ENCODE measurements at regions not wholly inside any gene's neighbourhood (a gene's known extent, or its start where the extent isn't known, plus 50 kb on each side); places are given as distances from the start of the nearest gene placed in this dataset.

DNA sequence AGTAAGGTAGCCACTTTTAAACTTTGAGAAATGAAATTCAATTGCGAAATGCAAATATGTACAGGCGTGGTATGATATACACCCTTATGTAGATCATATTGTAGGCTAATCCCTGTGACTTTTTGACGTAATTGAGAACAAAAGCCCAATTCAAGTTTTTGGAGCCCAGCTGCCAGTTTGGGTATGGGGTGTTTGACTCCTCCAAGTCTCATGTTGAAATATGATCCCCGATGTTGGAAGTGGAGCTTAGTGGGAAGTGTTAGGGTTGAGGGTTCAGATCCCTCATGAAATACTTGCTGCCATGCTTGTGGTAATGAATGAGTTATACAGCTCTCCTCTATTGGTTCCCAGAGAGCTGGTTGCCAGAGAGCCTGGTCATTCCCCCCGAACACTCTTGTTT, 1666.8 kb downstream of the SUCLG1 start:
- TF ChIP-seq, protein P1, sequence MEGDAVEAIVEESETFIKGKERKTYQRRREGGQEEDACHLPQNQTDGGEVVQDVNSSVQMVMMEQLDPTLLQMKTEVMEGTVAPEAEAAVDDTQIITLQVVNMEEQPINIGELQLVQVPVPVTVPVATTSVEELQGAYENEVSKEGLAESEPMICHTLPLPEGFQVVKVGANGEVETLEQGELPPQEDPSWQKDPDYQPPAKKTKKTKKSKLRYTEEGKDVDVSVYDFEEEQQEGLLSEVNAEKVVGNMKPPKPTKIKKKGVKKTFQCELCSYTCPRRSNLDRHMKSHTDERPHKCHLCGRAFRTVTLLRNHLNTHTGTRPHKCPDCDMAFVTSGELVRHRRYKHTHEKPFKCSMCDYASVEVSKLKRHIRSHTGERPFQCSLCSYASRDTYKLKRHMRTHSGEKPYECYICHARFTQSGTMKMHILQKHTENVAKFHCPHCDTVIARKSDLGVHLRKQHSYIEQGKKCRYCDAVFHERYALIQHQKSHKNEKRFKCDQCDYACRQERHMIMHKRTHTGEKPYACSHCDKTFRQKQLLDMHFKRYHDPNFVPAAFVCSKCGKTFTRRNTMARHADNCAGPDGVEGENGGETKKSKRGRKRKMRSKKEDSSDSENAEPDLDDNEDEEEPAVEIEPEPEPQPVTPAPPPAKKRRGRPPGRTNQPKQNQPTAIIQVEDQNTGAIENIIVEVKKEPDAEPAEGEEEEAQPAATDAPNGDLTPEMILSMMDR (IDR thresholded peaks at IDR 0.05; ENCODE audit: borderline replicate concordance) = no peak
- no peaks in the 10 kb centered on the region for H3K36me3 ChIP-seq
- no peak overlapping the region for H3K4me3 ChIP-seq
- no peak for DNase-seq
- H3K4me1 ChIP-seq = peaks cover 7% of the 10 kb centered on the region
- H3K27me3 ChIP-seq (ENCODE audit: low read depth) = no peaks in the 10 kb centered on the region
- no peaks in the 10 kb centered on the region for H3K9me3 ChIP-seq (replicated peaks)
- intact Hi-C loops (cut with micrococcal nuclease) = no loop called here
- no peak overlapping the region for H3K27ac ChIP-seq (replicated peaks)

DNA sequence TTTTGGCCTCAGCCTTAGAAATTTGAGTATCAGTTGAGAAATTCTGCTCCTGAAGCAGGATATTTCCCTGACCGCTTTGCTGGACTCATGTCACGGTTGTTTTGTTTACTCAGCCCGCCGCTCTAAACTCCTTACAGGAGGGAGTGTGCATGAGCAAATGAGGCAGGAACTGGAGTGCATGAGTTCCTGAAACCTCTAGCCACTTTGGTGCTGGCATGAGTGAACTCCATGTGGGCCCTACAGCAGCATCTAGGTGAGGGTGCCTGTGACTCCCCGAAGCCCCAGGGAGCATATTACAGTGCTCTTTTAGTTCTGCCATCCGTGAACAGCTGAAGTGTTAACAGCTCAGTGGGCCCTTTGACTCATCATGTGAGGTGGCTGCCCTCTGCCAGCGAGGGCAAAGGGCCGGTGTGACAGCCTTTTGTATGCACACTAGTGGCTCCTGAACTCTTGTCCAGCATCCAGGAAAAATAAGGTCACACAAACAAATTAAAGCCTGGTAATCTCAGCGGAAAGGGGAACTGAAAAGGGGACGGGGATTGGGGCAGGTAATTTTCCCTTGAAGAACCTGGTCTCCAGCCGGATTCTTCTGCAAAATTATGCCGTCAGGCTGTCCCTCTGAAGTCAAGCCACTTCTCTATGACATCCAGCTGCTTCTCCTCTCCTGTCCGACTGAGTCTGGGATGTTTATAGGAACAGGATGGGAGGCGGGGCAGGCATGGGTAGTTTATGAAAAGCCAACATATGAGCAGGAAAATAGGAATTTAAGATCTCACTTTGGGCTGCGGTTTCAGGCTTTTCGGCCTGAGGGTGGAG, 1668.7 kb downstream of the SUCLG1 start:
- Histone ChIP-seq H3K4me1 (no peaks in the 10 kb centered on the region), H3K9me3 (replicated peaks) (no peaks in the 10 kb centered on the region), H3K27ac (replicated peaks) (no peak overlapping the region), H3K27me3 (ENCODE audit: low read depth) (no peaks in the 10 kb centered on the region), H3K36me3 (no peaks in the 10 kb centered on the region), H3K4me3 (no peak overlapping the region)
- no peak for DNase-seq
- TF ChIP-seq, protein P1 (IDR thresholded peaks at IDR 0.05; ENCODE audit: borderline replicate concordance) = no peak
- intact Hi-C loops (cut with micrococcal nuclease) = no loop called here

DNA sequence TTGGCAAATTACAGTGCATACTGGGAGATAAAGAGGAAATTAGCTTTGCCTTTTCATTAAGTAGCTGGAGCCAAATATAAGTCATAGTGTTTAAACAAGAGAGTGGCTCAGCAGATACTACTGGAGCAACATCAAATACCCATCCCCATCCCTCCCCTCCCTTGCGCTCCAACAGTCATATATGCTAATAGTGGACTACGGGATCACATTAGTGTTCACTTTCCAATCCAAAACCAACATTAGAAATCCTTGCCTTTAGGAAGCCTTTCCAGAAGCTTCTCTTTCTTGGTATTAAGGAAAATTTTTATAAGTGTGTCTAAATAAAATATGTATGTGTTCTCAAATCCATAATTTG, 1669.3 kb downstream of the SUCLG1 start:
- intact Hi-C loops (cut with micrococcal nuclease) = no loop called here
- TF ChIP-seq, protein P1 (IDR thresholded peaks at IDR 0.05; ENCODE audit: borderline replicate concordance) = no peak
- H3K9me3 ChIP-seq (replicated peaks) = no peaks in the 10 kb centered on the region
- DNase-seq = no peak
- no peak overlapping the region for H3K4me3 ChIP-seq
- H3K36me3 ChIP-seq = no peaks in the 10 kb centered on the region
- H3K4me1 ChIP-seq = no peaks in the 10 kb centered on the region
- H3K27me3 ChIP-seq (ENCODE audit: low read depth) = no peaks in the 10 kb centered on the region
- H3K27ac ChIP-seq (replicated peaks) = no peak overlapping the region

DNA sequence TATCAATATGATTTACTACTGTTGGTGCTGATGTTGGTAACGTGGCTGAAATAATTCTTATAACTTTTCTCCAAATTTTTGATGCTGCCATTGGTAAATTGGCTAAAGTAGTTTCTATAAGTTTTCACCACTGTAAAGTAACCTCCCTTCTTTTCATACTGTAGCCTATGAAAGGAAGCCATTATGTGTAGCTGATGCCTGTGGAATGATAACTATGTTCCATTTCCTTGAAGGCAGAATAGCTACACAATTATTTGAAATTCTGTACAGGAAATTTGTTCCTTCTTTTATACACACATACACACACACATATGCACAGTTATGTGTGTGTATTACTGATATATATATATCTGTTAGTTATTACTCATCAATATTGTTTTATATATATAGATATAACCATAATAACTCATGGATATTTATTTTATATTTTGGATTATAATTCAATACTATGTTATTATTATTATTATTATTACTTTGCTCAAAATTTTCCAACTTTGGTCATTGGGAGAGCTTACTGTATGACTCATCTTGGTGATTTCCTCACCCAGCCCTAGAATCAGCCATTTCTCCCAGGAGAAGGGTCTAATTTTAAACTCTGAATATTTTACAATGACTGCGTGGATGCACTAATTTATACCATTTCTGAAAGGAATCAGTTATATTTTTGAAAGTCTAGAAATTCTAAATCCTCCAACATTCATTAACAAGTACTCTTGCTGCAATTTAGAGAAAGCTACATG, 1677.7 kb downstream of the SUCLG1 start:
- H3K36me3 ChIP-seq = no peaks in the 10 kb centered on the region
- intact Hi-C loops (cut with micrococcal nuclease) = no loop called here
- DNase-seq = no peak
- H3K4me1 ChIP-seq = no peaks in the 10 kb centered on the region
- H3K27ac ChIP-seq (replicated peaks) = no peak overlapping the region
- H3K4me3 ChIP-seq = no peak overlapping the region
- no peaks in the 10 kb centered on the region for H3K27me3 ChIP-seq (ENCODE audit: low read depth)
- no peaks in the 10 kb centered on the region for H3K9me3 ChIP-seq (replicated peaks)
- TF ChIP-seq, protein P1 (IDR thresholded peaks at IDR 0.05; ENCODE audit: borderline replicate concordance) = no peak

DNA sequence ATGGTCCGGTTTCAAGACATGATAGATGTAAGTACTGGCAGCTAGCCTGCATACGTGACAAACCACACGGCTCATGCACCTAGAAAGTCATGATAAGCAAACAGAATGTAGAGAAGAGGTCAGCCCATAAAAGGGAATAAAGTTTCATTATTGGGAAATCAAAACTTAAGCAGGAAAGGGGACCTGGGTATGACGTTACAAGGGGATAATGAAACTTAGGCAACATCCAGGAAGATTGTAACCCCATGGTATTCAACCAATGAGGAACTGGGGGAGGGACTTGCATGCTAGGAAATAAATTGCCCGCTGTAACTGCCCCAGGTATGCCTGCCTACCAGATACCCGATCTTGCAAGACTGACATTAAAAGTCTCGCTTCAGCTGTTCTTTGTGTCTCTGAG, 1679.0 kb downstream of the SUCLG1 start:
- H3K9me3 ChIP-seq (replicated peaks) = no peaks in the 10 kb centered on the region
- no peak for DNase-seq
- intact Hi-C loops (cut with micrococcal nuclease) = no loop called here
- no peaks in the 10 kb centered on the region for H3K4me1 ChIP-seq
- H3K36me3 ChIP-seq = no peaks in the 10 kb centered on the region
- TF ChIP-seq, protein P1 (IDR thresholded peaks at IDR 0.05; ENCODE audit: borderline replicate concordance) = no peak
- no peak overlapping the region for H3K4me3 ChIP-seq
- no peak overlapping the region for H3K27ac ChIP-seq (replicated peaks)
- no peaks in the 10 kb centered on the region for H3K27me3 ChIP-seq (ENCODE audit: low read depth)

Measured in left ventricle myocardium inferior (tissue), 1 donor.